ENCODE measurements at regions not wholly inside any gene's neighbourhood (a gene's known extent, or its start where the extent isn't known, plus 50 kb on each side); places are given as distances from the start of the nearest gene placed in this dataset.

GRCh38 chr7:22949944-22950343 lies 64.0 kb downstream of the HYCC1 start:
- TF ChIP-seq CTCF (conservative IDR thresholded peaks at IDR 0.05; ENCODE audit: low read depth, low read length) (no peak), EZH2phosphoT487 (IDR thresholded peaks at IDR 0.05; ENCODE audit: borderline replicate concordance, low read length) (no peak), EZH2 (IDR thresholded peaks at IDR 0.05; ENCODE audit: low read length, unreplicated experiment) (no peak)

Measured in PC-3 (cell line).